ENCODE measurements at regions not wholly inside any gene's neighbourhood (a gene's known extent, or its start where the extent isn't known, plus 50 kb on each side); places are given as distances from the start of the nearest gene placed in this dataset.

- TF ChIP-seq STAT1 (IDR thresholded peaks at IDR 0.05; ENCODE audit: unreplicated experiment) (no peak), ETS1 (IDR thresholded peaks at IDR 0.05) (no peak), ZNF331 (CRISPR knock-in tag; IDR thresholded peaks at IDR 0.05; ENCODE audit: low read depth) (no peak), ZNF114 (CRISPR knock-in tag; IDR thresholded peaks at IDR 0.05) (no peak), CTCF (conservative IDR thresholded peaks at IDR 0.05; ENCODE audit: low read depth in 2 of 2) (no peak), EZH2 (IDR thresholded peaks at IDR 0.05; ENCODE audit: low read depth, unreplicated experiment) (no peak)
Observed at GRCh38 chr16:6481894-6482293, 850.8 kb upstream of the RBFOX1 start (continued).

- H3K4me1 Mint-ChIP-seq: peaks cover 3% of the 10 kb centered on the region; the same call in 1 of the 3 replicates
- Histone ChIP-seq H3K4me2 (no peak overlapping the region), H3K79me2 (replicated peaks; ENCODE audit: insufficient read depth) (no peaks in the 10 kb centered on the region), H3K4me1 (ENCODE audit: insufficient read depth) (no peaks in the 10 kb centered on the region), H3F3A (replicated peaks; ENCODE audit: low read depth) (no peaks in the 10 kb centered on the region), H3K27me3 (ENCODE audit: insufficient read depth) (no peaks in the 10 kb centered on the region), H3K36me3 (ENCODE audit: insufficient read depth) (no peaks in the 10 kb centered on the region; the same call in 1 of the 2 replicates), H3K9me2 (ENCODE audit: insufficient read depth) (no peaks in the 10 kb centered on the region), H2AFZ (no peak overlapping the region), H4K20me1 (replicated peaks; ENCODE audit: insufficient read depth) (no peaks in the 10 kb centered on the region), H3K27ac (ENCODE audit: low read depth) (no peak overlapping the region), H3K4me3 (no peak overlapping the region)
- no peak for DNase-seq (ENCODE audit: low spot score)
- H3K27me3 Mint-ChIP-seq (ENCODE audit: insufficient read depth, low read depth, poor library complexity): peaks cover 3% of the 10 kb centered on the region
- ATAC-seq: no peak
- H3K36me3 Mint-ChIP-seq (ENCODE audit: low read depth): peaks cover 7% of the 10 kb centered on the region; the same call in 2 of the 3 replicates
- TF ChIP-seq STAT1 (IDR thresholded peaks at IDR 0.05; ENCODE audit: unreplicated experiment) (no peak), EZH2 (IDR thresholded peaks at IDR 0.05; ENCODE audit: low read depth, unreplicated experiment) (no peak)
- H3K27ac Mint-ChIP-seq: no peak overlapping the region
- H3K4me3 Mint-ChIP-seq: no peak overlapping the region
- peaks cover 6% of the 10 kb centered on the region; the same call in 2 of the 3 replicates for H3K9me3 Mint-ChIP-seq
Observed at GRCh38 chr16:6453742-6454141, 878.9 kb upstream of the RBFOX1 start.

GRCh38 chr16:6447021-6447790 lies 885.4 kb upstream of the RBFOX1 start:
- ATAC-seq (no peak), DNase-seq (ENCODE audit: low spot score) (no peak)
- no peak for TF ChIP-seq REST (IDR thresholded peaks at IDR 0.05; ENCODE audit: unreplicated experiment)
- H3K4me1 ChIP-seq (ENCODE audit: insufficient read depth): no peaks in the 10 kb centered on the region
- no peaks in the 10 kb centered on the region for H4K20me1 ChIP-seq (replicated peaks; ENCODE audit: insufficient read depth)
- no peak overlapping the region for H3K4me3 ChIP-seq
- peaks cover 5% of the 10 kb centered on the region for H3K36me3 Mint-ChIP-seq (ENCODE audit: low read depth)
- no peaks in the 10 kb centered on the region for H3K79me2 ChIP-seq (replicated peaks; ENCODE audit: insufficient read depth)
- H3K4me3 Mint-ChIP-seq: no peak overlapping the region
- H3K27ac ChIP-seq (ENCODE audit: low read depth): no peak overlapping the region
- no peak overlapping the region for H2AFZ ChIP-seq
- peaks cover under 1% of the 10 kb centered on the region for H3K27me3 Mint-ChIP-seq (ENCODE audit: insufficient read depth, low read depth, poor library complexity)
- H3K9me2 ChIP-seq (ENCODE audit: insufficient read depth): no peaks in the 10 kb centered on the region
- H3K4me2 ChIP-seq: no peak overlapping the region
- no peaks in the 10 kb centered on the region for H3K27me3 ChIP-seq (ENCODE audit: insufficient read depth)
- H3K27ac Mint-ChIP-seq: no peak overlapping the region
- H3F3A ChIP-seq (replicated peaks; ENCODE audit: low read depth): no peaks in the 10 kb centered on the region
- no peaks in the 10 kb centered on the region; the same call in 1 of the 2 replicates for H3K36me3 ChIP-seq (ENCODE audit: insufficient read depth)
- H3K4me1 Mint-ChIP-seq: peaks cover 2% of the 10 kb centered on the region; the same call in 2 of the 3 replicates
- peaks cover 8% of the 10 kb centered on the region; the same call in 2 of the 3 replicates for H3K9me3 Mint-ChIP-seq
